ENCODE measurements at regions not wholly inside any gene's neighbourhood (a gene's known extent, or its start where the extent isn't known, plus 50 kb on each side); places are given as distances from the start of the nearest gene placed in this dataset.
A peak's percentile ranks its signal among the peaks of the same experiment; 100 is the strongest.
"Not testable (repeated sequence)": the region's sequence is repeated elsewhere in the genome, so short reads cannot be mapped to it uniquely, and the experiment has no call there.

DNA sequence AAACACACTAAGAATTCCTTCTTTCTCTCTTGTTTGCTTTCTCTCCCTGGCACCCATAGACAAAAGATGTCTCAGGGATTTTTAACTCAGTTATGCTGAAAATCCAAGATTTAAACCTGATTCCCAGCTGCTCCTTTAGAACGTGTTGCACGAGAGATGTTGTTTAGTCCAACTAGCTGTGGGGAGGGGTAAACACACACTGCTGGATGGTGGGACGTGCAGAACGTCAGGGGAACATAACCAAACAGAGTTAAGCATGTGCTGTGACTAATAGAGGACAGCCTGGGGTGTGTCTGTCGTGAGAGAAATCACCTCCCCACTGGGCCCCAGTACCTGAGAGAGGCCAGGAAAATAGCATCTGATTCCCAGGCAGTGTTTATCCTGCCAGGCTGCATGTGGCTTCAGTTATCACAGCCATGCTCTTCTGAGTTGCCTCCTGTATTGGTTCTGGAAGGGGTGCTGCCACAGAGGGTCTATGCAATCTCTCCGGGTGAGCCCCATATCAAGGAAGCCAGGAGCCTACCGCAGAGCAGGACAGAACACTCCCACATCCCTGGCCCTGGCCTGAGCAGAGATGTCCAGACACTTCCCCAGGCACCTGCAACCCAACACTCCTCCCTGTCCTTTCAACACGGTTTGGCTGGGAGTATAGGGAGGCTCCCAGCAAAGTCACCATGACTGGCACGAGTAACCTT, 112.7 kb upstream of the EGLN3 start:
- no peak for DNase-seq

DNA sequence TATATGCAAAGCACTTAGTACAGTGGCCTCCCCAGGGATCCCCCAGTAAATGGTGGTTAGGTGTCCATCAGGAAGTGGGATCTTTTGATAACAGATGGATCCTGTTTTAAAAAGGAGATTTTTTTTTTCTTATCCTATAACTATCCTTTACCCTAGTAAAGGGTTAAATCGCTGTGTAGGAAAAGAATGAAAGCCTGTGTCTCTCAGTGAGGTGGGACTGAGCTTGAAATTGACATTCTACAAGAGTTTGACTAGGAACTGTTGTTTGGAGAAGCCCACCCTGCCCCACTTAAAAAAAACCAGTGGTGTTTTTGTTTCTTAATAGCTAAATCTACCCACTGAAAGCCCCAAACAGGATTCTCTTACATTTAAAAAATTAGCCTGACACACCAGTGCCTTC, 112.2 kb upstream of the EGLN3 start:
- DNase-seq, result no peak

DNA sequence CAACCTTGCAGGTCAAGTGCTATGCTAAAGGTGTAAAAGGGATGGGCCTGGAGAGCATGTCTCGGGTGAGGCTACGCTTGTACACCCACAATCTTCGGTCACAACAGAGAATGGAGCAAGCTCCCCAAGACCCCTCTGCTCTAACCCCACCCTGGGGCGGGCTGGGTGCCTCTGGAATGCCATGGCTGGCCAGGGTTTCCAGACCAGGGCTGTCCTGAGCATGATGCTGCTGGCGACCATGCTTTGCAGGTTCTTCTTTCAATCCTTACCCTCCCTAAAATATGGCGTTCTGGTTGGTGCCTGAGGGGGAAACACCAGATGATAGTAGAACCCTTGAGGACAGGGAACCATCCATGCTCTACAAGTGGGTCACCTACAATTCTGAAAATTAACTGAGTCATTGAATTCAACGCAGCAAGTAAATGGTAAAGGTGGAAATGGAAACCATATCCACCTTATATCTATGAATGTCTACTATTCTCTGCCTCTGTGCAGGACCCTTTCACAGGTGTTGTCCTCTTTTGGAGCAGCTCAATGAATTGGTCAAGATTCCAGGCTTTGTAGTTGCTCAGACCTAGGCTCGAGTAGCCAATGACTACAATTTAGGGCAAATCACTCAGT, 111.6 kb upstream of the EGLN3 start:
- DNase-seq, result no peak

DNA sequence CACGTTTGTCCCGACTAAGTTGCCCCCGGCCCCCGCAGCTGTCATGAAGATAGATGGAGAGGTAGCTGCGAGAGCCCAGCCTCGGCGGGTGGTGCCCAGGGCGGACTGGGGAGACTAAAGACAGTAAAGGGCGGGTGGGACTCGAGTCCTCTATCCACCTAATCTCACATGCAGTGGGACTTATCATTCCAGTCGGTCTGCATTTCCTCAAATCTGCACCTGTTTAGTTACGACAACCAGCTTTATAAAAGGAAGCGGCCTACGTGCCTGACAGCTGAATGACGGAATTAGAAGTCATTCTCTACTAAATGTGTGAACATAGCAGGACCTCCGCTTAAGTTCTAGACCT, 109.8 kb upstream of the EGLN3 start:
- peak; percentile 43 for DNase-seq

DNA sequence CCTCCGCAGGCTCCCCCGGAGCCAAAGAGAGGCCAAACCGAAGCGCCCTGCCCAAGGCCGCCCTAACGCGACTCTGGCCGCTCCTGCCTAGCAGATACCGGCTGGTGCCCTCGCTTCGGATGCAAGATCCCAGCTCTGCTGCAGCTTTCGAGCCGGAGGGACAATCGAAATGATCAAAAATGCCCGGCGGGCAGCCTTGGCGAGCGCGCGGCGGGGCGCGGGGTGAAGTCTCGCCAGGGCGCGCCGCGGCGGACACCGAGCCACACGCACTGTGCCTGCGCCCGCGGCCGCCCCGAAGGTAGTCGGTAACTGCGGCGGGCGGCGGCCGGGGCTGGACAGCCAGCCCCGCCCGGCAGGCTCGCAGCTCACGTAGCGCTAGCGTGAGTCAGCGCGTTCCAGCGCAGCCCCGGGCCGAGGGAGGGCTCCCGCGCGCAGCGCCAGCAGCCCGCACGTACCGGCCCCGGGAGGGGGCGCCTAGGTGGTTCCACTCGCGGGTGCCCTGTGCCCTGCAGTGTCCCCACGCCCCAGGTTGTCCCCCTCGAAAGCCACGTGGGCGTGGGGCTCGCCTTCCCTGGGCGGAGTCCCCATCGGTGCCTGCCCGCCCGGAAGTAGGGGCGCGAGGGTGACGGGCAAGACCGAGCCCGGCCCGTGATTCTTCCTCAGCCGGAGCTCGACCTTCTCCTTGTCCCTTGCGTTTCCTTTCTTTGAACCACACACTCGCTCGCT, 109.2 kb upstream of the EGLN3 start:
- peak; percentile 81 for DNase-seq

DNA sequence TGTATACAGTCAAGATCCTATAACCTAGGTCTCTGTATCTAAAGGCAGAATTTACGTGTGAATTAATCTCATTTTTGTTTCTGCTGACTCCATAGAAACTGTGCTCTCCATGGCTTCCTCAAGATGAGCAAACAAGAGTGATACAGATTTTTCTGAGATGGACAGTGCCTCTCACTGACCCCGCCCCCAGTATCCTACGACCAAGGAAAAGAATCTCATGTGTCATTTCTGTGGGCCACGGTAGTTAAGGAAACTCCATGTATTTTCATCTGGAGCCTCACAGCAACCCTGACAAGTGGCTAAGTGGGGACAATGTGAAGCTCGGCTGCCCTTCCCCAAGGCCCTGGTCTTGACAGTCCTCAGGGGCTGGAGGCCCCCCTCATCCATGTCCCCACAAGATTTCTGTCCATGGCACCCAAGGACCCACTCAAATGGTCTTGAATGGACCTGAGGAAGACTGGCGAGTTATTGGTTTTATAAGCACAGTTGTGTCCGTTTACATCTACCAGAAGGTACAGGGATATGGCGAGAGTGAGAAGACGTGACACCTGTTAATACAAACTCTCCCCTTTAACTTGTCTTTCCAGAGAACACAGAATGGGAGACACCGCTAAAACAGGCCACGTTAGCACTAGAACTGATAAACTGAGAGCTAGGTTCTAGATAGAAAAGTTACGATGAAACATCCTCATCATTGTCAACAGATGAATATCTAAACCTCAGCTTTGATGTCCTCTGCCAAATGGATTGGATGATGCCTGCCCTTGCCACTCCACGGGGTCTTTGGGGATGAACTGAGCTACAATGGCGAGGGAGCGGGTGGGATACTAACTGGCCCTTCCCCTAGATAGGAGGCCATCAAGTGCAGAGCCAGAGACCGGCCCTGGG, 108.4 kb upstream of the EGLN3 start:
- DNase-seq, result no peak

DNA sequence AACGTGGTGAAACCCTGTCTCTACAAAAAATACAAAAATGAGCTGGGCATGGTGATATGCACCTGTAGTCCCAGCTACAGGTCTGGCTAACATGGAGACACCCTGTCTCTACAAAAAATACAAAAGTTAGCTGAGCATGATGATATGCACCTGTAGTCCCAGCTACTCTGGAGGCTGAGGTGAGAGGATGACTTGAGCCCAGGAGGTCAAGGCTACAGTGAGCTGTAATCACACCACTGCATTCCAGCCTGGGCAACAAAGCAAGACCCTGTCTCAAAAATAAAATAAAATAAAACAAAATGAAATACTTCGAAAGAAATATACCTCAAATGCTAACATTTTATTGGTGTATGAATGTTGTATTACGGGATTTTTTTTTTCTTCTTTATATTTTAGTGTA, 107.6 kb upstream of the EGLN3 start:
- DNase-seq, result no peak

DNA sequence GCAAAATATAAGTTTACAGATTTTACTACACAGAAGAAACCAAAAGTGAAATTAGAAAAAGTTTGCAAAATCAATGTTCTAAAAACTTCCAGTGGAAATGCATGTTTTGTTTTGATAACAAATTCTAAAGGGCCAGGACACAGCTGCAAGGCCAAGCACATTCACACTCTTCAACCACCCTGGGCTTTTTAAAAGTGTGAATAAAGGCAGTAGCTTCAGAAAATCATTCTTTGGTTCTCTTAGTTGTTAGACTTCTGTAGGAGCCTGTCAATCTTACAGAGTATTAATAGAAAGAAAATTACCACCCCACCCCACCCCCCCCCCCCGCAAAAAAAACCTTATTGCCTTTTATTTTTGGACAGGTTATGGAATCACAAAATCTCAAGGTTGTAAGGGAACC, 105.2 kb upstream of the EGLN3 start:
- no peak for DNase-seq

DNA sequence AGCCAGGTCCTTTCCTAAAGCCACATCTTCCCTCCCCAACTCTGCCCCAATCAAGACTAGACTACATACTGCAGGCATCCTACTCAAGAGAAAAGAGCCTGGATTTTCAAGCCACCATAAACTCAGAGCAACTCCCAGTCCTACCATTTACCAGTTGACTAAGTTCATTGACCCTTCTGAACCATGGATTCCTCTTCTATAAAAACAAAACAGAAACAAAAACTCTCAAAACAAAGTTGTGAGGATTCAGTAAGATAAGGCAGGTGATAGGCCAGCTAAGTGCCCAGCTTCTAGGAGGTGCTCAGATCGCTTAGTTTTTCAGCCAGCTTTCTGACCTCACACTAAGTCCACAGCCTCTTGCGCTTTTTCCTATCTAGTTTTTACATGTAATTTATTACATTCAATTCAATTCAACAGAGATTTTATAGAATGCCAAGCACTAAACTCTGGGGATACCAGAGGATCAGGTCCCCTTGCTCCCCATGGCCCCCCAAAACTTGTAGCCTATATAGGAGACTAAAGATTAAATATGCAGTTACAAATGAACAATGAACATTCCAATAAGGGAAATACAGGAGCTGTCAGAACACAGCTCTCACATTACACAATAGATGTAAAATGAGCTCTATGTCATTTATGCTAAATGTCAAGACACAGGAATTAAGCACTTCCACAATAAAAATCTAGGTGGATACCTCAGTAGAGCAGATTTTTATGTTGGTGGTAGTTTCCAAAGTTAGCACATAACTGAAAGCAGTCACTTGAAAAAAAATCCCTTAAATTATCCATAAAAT, 104.5 kb upstream of the EGLN3 start:
- no peak for DNase-seq

DNA sequence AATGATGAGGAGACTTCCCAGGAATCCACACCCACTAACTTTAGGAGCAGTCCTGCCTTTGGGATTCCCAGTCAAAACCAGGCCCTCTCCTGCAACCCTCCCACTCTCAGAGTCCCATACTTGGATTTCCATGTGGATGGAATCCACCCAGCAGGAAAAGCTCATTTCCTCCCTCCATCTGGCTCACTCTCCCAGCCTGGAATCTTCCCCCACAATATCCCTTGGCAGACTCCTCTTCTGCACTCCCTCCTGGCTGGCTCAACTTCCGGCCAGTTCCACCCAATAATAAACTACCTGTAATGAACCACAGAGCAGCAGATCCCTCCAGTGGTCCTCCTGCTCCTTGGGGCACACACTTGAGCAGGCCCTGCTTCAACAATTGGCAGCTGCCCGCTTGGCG, 102.8 kb upstream of the EGLN3 start:
- peak; percentile 89 for DNase-seq

DNA sequence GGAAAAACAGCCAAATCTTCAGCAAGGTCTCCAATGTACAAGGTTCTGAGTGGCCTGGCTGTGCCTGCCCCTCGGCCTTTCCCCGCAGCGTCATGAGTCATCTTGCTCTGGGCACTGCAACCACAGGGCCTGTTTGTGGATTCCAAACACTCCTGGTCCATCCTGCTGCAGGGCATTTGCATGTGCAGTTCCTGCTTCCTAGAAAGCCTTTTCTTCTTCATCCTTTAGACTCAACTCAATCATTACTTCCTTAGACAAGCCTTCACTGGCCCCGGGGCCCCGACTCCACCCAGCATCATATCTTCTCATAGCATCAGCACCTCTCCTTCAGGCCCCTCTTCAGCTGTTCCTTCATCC, 101.8 kb upstream of the EGLN3 start:
- DNase-seq, result no peak

DNA sequence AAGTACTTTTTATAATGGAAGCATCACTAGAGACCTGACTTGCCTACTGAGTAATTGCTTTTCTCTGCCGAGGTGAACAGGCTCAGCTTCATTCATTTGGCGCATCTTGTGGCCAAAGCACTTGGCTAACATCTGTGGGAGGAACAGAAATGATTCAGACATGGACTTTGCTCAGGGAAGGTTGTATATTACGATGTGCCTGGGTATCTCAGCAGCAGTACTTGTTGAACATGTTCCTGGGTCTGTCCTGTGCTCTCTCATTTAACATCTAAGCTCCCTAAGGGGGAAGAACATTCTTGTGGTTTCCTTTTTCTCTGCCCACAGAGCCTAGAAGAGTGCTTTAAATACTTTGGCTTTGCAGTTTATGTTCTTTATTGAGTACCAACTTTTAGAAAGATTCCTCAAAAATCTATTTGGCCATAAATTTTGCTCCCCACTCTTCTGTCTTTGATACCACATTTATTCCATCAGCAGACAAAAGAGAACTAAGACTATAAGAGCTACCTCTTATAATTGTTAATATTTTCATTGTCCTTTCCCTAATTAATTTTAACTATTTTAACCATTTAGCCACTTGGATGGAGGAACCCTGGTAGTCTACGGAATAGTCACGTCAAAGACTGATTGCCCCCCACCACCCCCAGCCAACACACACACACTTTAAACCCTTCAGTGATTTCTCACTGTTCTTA, 101.2 kb upstream of the EGLN3 start:
- no peak for DNase-seq

DNA sequence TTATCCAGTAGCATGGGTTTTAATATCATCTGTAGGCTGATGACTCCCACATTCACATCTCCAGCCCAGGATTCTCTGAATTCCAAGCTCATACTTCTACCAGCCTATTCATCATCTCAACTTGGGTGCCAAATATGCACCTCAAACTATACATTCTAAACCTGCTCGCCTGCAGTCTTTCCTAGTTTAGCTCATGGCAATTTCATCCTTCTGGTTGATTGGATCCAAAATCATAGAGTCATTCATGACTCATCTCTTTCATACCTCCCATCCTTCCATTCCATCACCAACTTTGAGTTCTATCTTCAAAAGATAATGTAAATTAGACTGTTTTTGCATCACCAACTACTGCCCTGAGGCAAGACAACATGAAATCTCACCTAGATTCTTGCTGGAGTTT, 99.7 kb upstream of the EGLN3 start:
- DNase-seq, result no peak

DNA sequence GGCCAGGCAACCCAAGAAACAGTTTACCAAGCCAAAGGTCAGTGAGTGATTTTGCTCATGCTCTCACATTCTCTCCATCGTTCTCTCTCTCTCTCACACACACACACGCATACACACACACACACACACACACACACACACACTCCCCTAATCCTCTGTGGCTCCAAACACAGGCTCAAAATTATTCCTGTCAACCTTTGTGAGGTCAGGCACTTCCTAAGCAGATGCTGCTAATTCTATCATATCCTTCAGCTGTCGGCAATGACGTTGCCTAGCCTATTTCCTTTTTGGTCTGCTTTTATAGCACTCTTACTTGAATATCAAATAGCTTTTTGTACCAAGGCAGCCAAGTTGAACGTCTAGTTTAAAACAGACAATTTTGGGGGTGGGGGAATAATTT, 98.9 kb upstream of the EGLN3 start:
- DNase-seq, result peak; percentile 41

DNA sequence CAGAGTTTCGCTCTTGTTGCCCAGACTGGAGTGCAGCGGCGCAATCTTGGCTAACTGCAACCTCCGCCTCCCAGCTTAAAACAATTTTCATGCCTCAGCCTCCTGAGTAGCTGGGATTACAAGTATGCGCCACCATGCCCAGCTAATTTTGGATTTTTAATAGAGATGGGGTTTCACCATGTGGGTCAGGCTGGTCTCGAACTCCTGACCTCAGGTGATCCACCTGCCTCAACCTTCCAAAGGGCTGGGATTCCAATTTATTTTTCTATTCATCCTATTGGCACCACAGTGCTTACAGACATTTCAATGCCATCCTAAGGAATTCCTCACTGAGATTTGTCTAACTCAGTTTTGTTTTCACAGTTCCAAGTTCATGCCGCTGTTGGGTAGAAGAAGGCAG, 98.3 kb upstream of the EGLN3 start:
- DNase-seq, result not testable (repeated sequence)

DNA sequence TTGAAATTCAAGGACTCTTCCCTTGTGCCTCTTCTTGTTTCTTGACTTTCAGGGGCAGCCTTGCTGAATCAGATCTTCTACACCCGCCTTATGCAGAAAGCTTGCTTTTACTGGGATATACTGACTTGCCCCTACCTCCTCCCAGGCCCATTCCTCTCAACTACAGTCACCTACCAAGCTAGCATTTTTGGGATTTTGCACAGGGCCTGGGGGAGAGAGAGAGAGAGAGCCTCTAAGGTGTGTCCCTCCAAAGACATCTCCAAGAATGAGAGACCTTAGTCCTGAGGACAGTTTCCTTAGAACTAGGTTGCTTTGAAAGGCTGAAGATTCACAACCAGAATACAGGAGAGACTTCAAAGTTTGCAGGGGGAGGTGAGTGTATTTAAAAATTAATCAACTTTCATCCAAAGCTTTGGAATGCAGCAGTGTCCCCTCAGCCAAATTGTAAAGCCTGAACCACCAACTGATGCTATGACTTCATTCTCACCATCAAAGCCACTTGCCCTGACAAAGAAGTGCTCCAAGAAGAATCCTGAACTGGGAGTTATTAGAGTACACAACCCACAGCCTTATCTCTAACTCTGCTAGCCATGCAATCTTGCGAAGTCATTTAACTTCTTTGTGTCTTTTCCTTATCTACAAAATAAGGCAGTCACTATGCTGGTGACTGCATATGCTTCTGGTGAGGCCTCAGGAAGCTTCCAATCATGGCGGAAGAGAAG, 96.1 kb upstream of the EGLN3 start:
- no peak for DNase-seq

DNA sequence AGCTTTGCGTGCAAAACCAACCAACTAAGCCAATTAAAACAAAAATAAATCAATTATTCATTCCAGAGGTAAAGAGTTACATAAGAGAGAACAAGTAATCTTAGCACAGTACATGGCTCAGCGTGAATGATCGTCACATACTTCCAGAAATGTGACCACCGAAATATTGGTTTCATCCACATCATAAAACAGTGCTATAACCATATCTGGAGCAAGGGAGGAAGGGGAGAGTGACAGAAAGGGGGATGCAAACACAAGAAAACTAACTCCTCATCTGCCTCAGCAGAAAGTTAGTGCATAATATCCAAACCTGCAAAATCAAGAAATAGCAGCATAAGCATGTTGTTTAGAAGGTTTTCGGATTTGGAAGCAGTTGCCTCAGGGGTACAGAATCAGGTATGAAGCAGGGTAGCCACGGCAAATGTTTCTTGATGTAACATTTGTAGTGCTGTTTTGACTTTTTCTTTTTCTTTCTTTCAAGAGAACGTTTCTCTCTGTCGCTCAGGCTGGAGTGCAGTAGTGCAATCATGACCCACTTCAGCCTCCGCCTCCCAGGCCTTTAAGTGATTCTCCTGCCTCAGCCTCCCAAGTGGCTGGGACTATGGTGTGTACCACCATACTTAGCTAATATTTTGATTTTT, 93.9 kb upstream of the EGLN3 start:
- DNase-seq, result no peak

DNA sequence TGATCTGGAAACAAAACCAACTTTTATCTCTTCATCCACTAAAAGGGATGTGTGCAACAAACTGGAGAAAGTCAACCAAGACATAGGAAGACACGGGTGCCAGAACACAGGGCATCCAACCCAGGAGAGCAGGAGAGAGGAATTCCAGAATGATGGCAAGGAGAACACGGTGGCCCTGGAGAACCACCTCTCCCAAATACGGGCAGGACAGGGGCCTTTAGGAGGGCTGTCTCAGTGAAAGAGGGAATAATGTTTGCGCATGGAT, 93.4 kb upstream of the EGLN3 start:
- no peak for DNase-seq

DNA sequence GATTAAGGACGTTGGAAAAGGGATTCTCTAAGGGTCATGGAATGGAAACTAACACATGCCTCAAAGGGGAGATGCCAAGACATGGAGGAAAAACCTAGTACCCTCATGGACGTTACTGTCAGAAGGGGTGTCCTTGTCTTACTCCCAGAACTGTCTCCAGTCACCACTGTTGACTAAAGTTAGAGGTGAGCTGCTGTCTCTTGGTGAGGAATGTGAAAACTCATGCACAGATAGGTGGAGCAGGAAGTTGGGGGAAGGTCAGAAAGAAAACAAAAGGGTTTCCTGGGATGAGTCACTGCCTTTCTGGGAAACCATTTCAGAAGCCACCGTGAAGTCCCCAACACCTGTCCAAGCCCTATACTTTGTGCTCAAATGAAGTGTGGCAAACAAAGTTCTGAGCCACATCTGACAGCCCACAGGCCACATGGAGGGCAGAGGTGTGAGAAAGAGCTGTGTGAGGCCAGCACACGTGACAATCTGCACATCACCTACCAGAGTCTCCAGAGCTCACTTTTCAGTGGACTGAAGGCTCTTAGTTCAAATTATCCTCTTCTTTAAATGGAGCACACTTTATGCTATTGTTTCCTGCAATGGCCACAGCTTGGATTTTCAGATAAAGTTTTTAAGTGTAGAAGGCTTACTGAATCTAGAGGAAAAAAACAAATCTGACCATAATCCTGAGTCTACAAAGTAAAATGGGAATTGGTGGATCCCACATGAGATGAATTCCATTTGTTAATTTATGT, 92.9 kb upstream of the EGLN3 start:
- no peak for DNase-seq
